ENCODE measurements at regions not wholly inside any gene's neighbourhood (a gene's known extent, or its start where the extent isn't known, plus 50 kb on each side); places are given as distances from the start of the nearest gene placed in this dataset.

DNA sequence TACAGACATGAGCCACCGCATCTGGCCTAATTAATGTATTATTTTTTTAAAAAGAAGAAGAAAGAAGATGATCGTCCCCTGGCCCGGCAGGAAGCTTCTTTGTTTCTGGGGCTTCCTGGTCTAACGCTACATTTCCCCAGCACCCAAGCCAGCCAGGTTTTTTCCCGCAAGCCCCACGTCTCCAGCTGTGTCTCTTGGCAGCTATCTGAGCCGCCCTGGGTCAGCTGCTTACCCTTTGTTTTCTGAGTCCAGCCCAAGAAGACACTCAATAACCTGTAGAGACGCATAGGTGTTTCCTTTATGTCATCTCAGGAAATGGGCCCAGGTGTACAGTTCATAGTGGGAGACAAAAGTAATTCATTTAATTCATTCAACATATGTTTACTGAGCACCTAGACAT, 110.2 kb downstream of the MTPAP start:
- no peak overlapping the region for H3K4me3 Mint-ChIP-seq (ENCODE audit: low read depth)

GRCh38 chr10:30233186-30233959, 115.7 kb downstream of the MTPAP start:
- no peak for TF ChIP-seq CTCF (IDR thresholded peaks at IDR 0.05; ENCODE audit: unreplicated experiment)
- H3K36me3 Mint-ChIP-seq (ENCODE audit: insufficient read depth), result no peaks in the 10 kb centered on the region
- peaks cover 8% of the 10 kb centered on the region for H3K9me3 Mint-ChIP-seq (ENCODE audit: low read depth)
- H3K27ac Mint-ChIP-seq, result no peak overlapping the region
- H3K4me1 Mint-ChIP-seq (ENCODE audit: low read depth), result no peaks in the 10 kb centered on the region
- no peak overlapping the region for H3K4me3 Mint-ChIP-seq (ENCODE audit: low read depth)
- H3K27me3 Mint-ChIP-seq, result no peaks in the 10 kb centered on the region
- no peak for DNase-seq (ENCODE audit: low spot score, unreplicated experiment)

More for the DNA sequence above, 110.2 kb downstream of the MTPAP start:
- Mint-ChIP-seq H3K27me3 (no peaks in the 10 kb centered on the region), H3K4me1 (ENCODE audit: low read depth) (no peaks in the 10 kb centered on the region), H3K9me3 (ENCODE audit: low read depth) (peaks cover 8% of the 10 kb centered on the region), H3K36me3 (ENCODE audit: insufficient read depth) (no peaks in the 10 kb centered on the region), H3K27ac (no peak overlapping the region)
- DNase-seq (ENCODE audit: low spot score, unreplicated experiment), result no peak
- TF ChIP-seq CTCF (IDR thresholded peaks at IDR 0.05; ENCODE audit: unreplicated experiment), result no peak

- DNase-seq (ENCODE audit: low spot score, unreplicated experiment), result no peak
- Mint-ChIP-seq H3K36me3 (ENCODE audit: insufficient read depth) (no peaks in the 10 kb centered on the region), H3K9me3 (ENCODE audit: low read depth) (peaks cover 8% of the 10 kb centered on the region), H3K27me3 (no peaks in the 10 kb centered on the region), H3K4me1 (ENCODE audit: low read depth) (no peaks in the 10 kb centered on the region), H3K27ac (no peak overlapping the region), H3K4me3 (ENCODE audit: low read depth) (no peak overlapping the region)
- no peak for TF ChIP-seq CTCF (IDR thresholded peaks at IDR 0.05; ENCODE audit: unreplicated experiment)
Measured at GRCh38 chr10:30231709-30232108, 117.4 kb downstream of the MTPAP start.

GRCh38 chr10:30231071-30231652, 117.9 kb downstream of the MTPAP start:
- H3K27ac Mint-ChIP-seq, result no peak overlapping the region
- no peaks in the 10 kb centered on the region for H3K36me3 Mint-ChIP-seq (ENCODE audit: insufficient read depth)
- H3K4me1 Mint-ChIP-seq (ENCODE audit: low read depth), result no peaks in the 10 kb centered on the region
- DNase-seq (ENCODE audit: low spot score, unreplicated experiment), result no peak
- H3K27me3 Mint-ChIP-seq, result no peaks in the 10 kb centered on the region
- H3K4me3 Mint-ChIP-seq (ENCODE audit: low read depth), result no peak overlapping the region
- TF ChIP-seq CTCF (IDR thresholded peaks at IDR 0.05; ENCODE audit: unreplicated experiment), result no peak
- H3K9me3 Mint-ChIP-seq (ENCODE audit: low read depth), result peaks cover 8% of the 10 kb centered on the region

GRCh38 chr10:30229536-30229935, 119.5 kb downstream of the MTPAP start:
- no peak for DNase-seq (ENCODE audit: low spot score, unreplicated experiment)
- no peak for TF ChIP-seq CTCF (IDR thresholded peaks at IDR 0.05; ENCODE audit: unreplicated experiment)
- no peaks in the 10 kb centered on the region for H3K36me3 Mint-ChIP-seq (ENCODE audit: insufficient read depth)
- H3K4me3 Mint-ChIP-seq (ENCODE audit: low read depth), result no peak overlapping the region
- no peaks in the 10 kb centered on the region for H3K4me1 Mint-ChIP-seq (ENCODE audit: low read depth)
- H3K9me3 Mint-ChIP-seq (ENCODE audit: low read depth), result peaks cover under 1% of the 10 kb centered on the region
- H3K27me3 Mint-ChIP-seq, result no peaks in the 10 kb centered on the region
- no peak overlapping the region for H3K27ac Mint-ChIP-seq
